GM18870 (cell line): ENCODE measurements at regions not wholly inside any gene's neighbourhood (a gene's known extent, or its start where the extent isn't known, plus 50 kb on each side); places are given as distances from the start of the nearest gene placed in this dataset.
"Not testable (repeated sequence)": the region's sequence is repeated elsewhere in the genome, so short reads cannot be mapped to it uniquely, and the experiment has no call there.

Experiments
- ATAC-seq: cut with Tn5 transposase; IDR thresholded peaks from one replicate; pipeline ENCODE4 v1.9.1; 2021; ENCODE audit warnings: moderate library complexity; ENCODE audit not compliant: unreplicated experiment

GRCh38 chr14:25887251-25887878 lies 710.5 kb downstream of the NOVA1 start:
- no peak for ATAC-seq

- ATAC-seq, result no peak
Observed at GRCh38 chr14:25884657-25885056, 713.2 kb downstream of the NOVA1 start.

- ATAC-seq, result no peak
Observed at GRCh38 chr14:25882899-25883298, 714.9 kb downstream of the NOVA1 start.

GRCh38 chr14:25875475-25875874 lies 722.4 kb downstream of the NOVA1 start:
- no peak for ATAC-seq

GRCh38 chr14:25869854-25870253 lies 728.0 kb downstream of the NOVA1 start:
- ATAC-seq, result no peak

GRCh38 chr14:25868521-25869314 lies 729.1 kb downstream of the NOVA1 start:
- ATAC-seq, result no peak

- ATAC-seq, result no peak
Observed at GRCh38 chr14:25861406-25861805, 736.4 kb downstream of the NOVA1 start.

- ATAC-seq, result no peak
Observed at GRCh38 chr14:25848601-25849000, 749.2 kb downstream of the NOVA1 start.

- no peak for ATAC-seq
Observed at GRCh38 chr14:25846246-25846645, 751.6 kb downstream of the NOVA1 start.

- no peak for ATAC-seq
Observed at GRCh38 chr14:25843481-25844470, 754.1 kb downstream of the NOVA1 start.

- ATAC-seq, result no peak
Observed at GRCh38 chr14:25841226-25841625, 756.6 kb downstream of the NOVA1 start.

- no peak for ATAC-seq
Observed at GRCh38 chr14:25837551-25837965, 760.3 kb downstream of the NOVA1 start.

GRCh38 chr14:25836636-25837035 lies 761.2 kb downstream of the NOVA1 start:
- no peak for ATAC-seq

GRCh38 chr14:25833341-25834126 lies 764.3 kb downstream of the NOVA1 start:
- no peak for ATAC-seq

GRCh38 chr14:25832585-25832984 lies 765.2 kb downstream of the NOVA1 start:
- ATAC-seq, result no peak

- no peak for ATAC-seq
Observed at GRCh38 chr14:25828562-25828961, 769.3 kb downstream of the NOVA1 start.

GRCh38 chr14:25826105-25826504 lies 771.7 kb downstream of the NOVA1 start:
- no peak for ATAC-seq

GRCh38 chr14:25820368-25820767 lies 770.4 kb upstream of the STXBP6 start:
- no peak for ATAC-seq

- ATAC-seq, result not testable (repeated sequence)
Observed at GRCh38 chr14:25814622-25815021, 764.7 kb upstream of the STXBP6 start.

- no peak for ATAC-seq
Observed at GRCh38 chr14:25803386-25804018, 753.6 kb upstream of the STXBP6 start.
